NCI-H1436 (cell line): ENCODE measurements at regions not wholly inside any gene's neighbourhood (a gene's known extent, or its start where the extent isn't known, plus 50 kb on each side); places are given as distances from the start of the nearest gene placed in this dataset.
A peak's percentile ranks its signal among the peaks of the same experiment; 100 is the strongest.

ENCODE experiments used
- DNase-seq: peaks from one replicate; lab custom pipeline; 2025; lab: John Stamatoyannopoulos, UW

- no peak for DNase-seq
Measured at GRCh38 chr2:144333143-144333555, 186.8 kb downstream of the ZEB2 start.

GRCh38 chr2:144332356-144333142 is 187.4 kb downstream of the ZEB2 start:
- peak; percentile 87 for DNase-seq

- no peak for DNase-seq
Measured at GRCh38 chr2:144331674-144332355, 188.1 kb downstream of the ZEB2 start.

GRCh38 chr2:144330951-144331673 is 188.8 kb downstream of the ZEB2 start:
- no peak for DNase-seq

- no peak for DNase-seq
Measured at GRCh38 chr2:144329472-144329871, 190.4 kb downstream of the ZEB2 start.

GRCh38 chr2:144328938-144329337 is 191.0 kb downstream of the ZEB2 start:
- no peak for DNase-seq

GRCh38 chr2:144326825-144327224 is 193.1 kb downstream of the ZEB2 start:
- no peak for DNase-seq

GRCh38 chr2:144325086-144325485 is 194.8 kb downstream of the ZEB2 start:
- DNase-seq, result no peak

GRCh38 chr2:144324446-144325045 is 195.4 kb downstream of the ZEB2 start:
- no peak for DNase-seq

- DNase-seq, result no peak
Measured at GRCh38 chr2:144323946-144324345, 196.0 kb downstream of the ZEB2 start.

GRCh38 chr2:144322379-144322778 is 197.5 kb downstream of the ZEB2 start:
- DNase-seq, result no peak

- DNase-seq, result no peak
Measured at GRCh38 chr2:144320491-144320890, 199.4 kb downstream of the ZEB2 start.

GRCh38 chr2:144317071-144317738 is 202.7 kb downstream of the ZEB2 start:
- DNase-seq, result no peak

GRCh38 chr2:144310889-144311608 is 208.9 kb downstream of the ZEB2 start:
- DNase-seq, result no peak

GRCh38 chr2:144310484-144310883 is 209.4 kb downstream of the ZEB2 start:
- DNase-seq, result no peak

GRCh38 chr2:144307711-144308110 is 212.2 kb downstream of the ZEB2 start:
- no peak for DNase-seq

GRCh38 chr2:144304202-144304601 is 215.7 kb downstream of the ZEB2 start:
- DNase-seq, result no peak

- DNase-seq, result no peak
Measured at GRCh38 chr2:144300632-144301031, 219.3 kb downstream of the ZEB2 start.

- no peak for DNase-seq
Measured at GRCh38 chr2:144290276-144290675, 229.6 kb downstream of the ZEB2 start.

- no peak for DNase-seq
Measured at GRCh38 chr2:144288438-144288837, 231.5 kb downstream of the ZEB2 start.

- no peak for DNase-seq
Measured at GRCh38 chr2:144285324-144285723, 234.6 kb downstream of the ZEB2 start.
